ENCODE measurements at regions not wholly inside any gene's neighbourhood (a gene's known extent, or its start where the extent isn't known, plus 50 kb on each side); places are given as distances from the start of the nearest gene placed in this dataset.

DNA sequence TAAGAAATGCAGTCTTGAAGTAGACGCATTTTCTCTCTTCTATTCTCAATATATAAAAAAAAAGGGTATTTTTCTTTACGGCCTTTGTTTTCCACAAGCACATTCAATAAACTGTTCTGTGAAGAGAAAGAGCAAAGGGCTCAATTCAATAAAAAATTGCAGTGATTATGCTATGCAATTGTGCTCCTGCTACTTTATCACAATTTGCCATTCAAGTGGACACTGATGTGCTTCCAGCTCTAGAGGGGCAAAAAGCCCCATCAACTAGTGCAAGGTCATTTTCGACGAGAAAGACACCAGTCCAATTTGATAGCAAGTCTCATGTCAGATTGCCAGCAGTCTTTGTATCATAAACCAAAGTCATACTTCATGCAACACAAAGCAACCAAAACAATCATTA is 82.6 kb upstream of the THSD7A start:
- TF ChIP-seq, protein P1, sequence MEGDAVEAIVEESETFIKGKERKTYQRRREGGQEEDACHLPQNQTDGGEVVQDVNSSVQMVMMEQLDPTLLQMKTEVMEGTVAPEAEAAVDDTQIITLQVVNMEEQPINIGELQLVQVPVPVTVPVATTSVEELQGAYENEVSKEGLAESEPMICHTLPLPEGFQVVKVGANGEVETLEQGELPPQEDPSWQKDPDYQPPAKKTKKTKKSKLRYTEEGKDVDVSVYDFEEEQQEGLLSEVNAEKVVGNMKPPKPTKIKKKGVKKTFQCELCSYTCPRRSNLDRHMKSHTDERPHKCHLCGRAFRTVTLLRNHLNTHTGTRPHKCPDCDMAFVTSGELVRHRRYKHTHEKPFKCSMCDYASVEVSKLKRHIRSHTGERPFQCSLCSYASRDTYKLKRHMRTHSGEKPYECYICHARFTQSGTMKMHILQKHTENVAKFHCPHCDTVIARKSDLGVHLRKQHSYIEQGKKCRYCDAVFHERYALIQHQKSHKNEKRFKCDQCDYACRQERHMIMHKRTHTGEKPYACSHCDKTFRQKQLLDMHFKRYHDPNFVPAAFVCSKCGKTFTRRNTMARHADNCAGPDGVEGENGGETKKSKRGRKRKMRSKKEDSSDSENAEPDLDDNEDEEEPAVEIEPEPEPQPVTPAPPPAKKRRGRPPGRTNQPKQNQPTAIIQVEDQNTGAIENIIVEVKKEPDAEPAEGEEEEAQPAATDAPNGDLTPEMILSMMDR (IDR thresholded peaks at IDR 0.05; ENCODE audit: poor library complexity, severe bottlenecking) = no peak
- TF ChIP-seq EZH2 (IDR thresholded peaks at IDR 0.05; ENCODE audit: borderline replicate concordance, insufficient read depth, low read length, poor library complexity, severe bottlenecking) (no peak), MXI1 (conservative IDR thresholded peaks at IDR 0.05; ENCODE audit: poor library complexity, severe bottlenecking) (no peak), POLR2AphosphoS5 (IDR thresholded peaks at IDR 0.05) (peak; percentile 58), TAF1 (IDR thresholded peaks at IDR 0.05; ENCODE audit: low read depth) (no peak), SMC3 (conservative IDR thresholded peaks at IDR 0.05; ENCODE audit: poor library complexity) (no peak), EP300 (conservative IDR thresholded peaks at IDR 0.05; ENCODE audit: poor library complexity, severe bottlenecking) (peak; percentile 66)
